ENCODE measurements at regions not wholly inside any gene's neighbourhood (a gene's known extent, or its start where the extent isn't known, plus 50 kb on each side); places are given as distances from the start of the nearest gene placed in this dataset.

GRCh38 chr6:167398214-167399050, 73.5 kb downstream of the TTLL2 start:
- POLR2A ChIA-PET (ENCODE audit: partially characterized antibody), result no interaction called here
- Mint-ChIP-seq H3K36me3 (no peaks in the 10 kb centered on the region), H3K9me3 (peaks cover 0 to under 1% (median 0%) of the 10 kb centered on the region in 8 donors), H3K27me3 (peaks cover 0 to 9% of the 10 kb centered on the region in 2 donors), H3K4me1 (no peaks in the 10 kb centered on the region), H3K27ac (no peak overlapping the region), H3K4me3 (no peak overlapping the region)
- DNase-seq, result peak in 1 of 5 donors; percentile 16
- Histone ChIP-seq H3K27me3 (ENCODE audit: insufficient read depth, low read length) (no peaks in the 10 kb centered on the region), H3K4me3 (ENCODE audit: low read length in 2 of 2) (no peak overlapping the region), H3K9me3 (ENCODE audit: control insufficient read depth in 1 of 2, low read length in 2 of 2) (no peaks in the 10 kb centered on the region), H3K4me1 (ENCODE audit: insufficient read depth, low read length) (no peaks in the 10 kb centered on the region), H3K27ac (ENCODE audit: low read depth, low read length) (no peak overlapping the region), H3K36me3 (ENCODE audit: insufficient read depth, low read length) (no peaks in the 10 kb centered on the region)
- intact Hi-C loops (cut with micrococcal nuclease), result no loop called here
- CTCF ChIA-PET (ENCODE audit: partially characterized antibody), result no interaction called here

- Histone ChIP-seq H3K9me3 (ENCODE audit: control insufficient read depth in 1 of 2, low read length in 2 of 2) (no peaks in the 10 kb centered on the region), H3K36me3 (ENCODE audit: insufficient read depth, low read length) (no peaks in the 10 kb centered on the region), H3K27ac (ENCODE audit: low read depth, low read length) (no peak overlapping the region), H3K27me3 (ENCODE audit: insufficient read depth, low read length) (no peaks in the 10 kb centered on the region), H3K4me1 (ENCODE audit: insufficient read depth, low read length) (no peaks in the 10 kb centered on the region), H3K4me3 (ENCODE audit: low read length in 2 of 2) (no peak overlapping the region)
- H3K4me3 Mint-ChIP-seq, result no peak overlapping the region
- H3K27me3 Mint-ChIP-seq, result peaks cover 2 to 8% of the 10 kb centered on the region in 2 donors
- ChIA-PET POLR2A (ENCODE audit: partially characterized antibody) (no interaction called here), CTCF (ENCODE audit: partially characterized antibody) (no interaction called here)
- no peaks in the 10 kb centered on the region for H3K36me3 Mint-ChIP-seq
- no peak overlapping the region for H3K27ac Mint-ChIP-seq
- H3K9me3 Mint-ChIP-seq, result peaks cover 0 to 3% (median 0%) of the 10 kb centered on the region in 8 donors
- no peak for DNase-seq
- H3K4me1 Mint-ChIP-seq, result no peaks in the 10 kb centered on the region
- intact Hi-C loops (cut with micrococcal nuclease), result no loop called here
These were observed 74.1 kb downstream of the TTLL2 start for GRCh38 chr6:167399051-167399387.

GRCh38 chr6:167399599-167399998, 74.7 kb downstream of the TTLL2 start:
- H3K4me1 ChIP-seq (ENCODE audit: insufficient read depth, low read length), result no peaks in the 10 kb centered on the region
- no peaks in the 10 kb centered on the region for H3K9me3 ChIP-seq (ENCODE audit: control insufficient read depth in 1 of 2, low read length in 2 of 2)
- Mint-ChIP-seq H3K27ac (no peak overlapping the region), H3K27me3 (peaks cover 2 to 8% of the 10 kb centered on the region in 2 donors), H3K4me3 (no peak overlapping the region), H3K36me3 (no peaks in the 10 kb centered on the region), H3K9me3 (peaks cover 0 to 3% (median 0%) of the 10 kb centered on the region in 8 donors), H3K4me1 (no peaks in the 10 kb centered on the region)
- no peak for DNase-seq
- H3K27me3 ChIP-seq (ENCODE audit: insufficient read depth, low read length), result no peaks in the 10 kb centered on the region
- ChIA-PET CTCF (ENCODE audit: partially characterized antibody) (no interaction called here), POLR2A (ENCODE audit: partially characterized antibody) (no interaction called here)
- no peak overlapping the region for H3K27ac ChIP-seq (ENCODE audit: low read depth, low read length)
- no peak overlapping the region for H3K4me3 ChIP-seq (ENCODE audit: low read length in 2 of 2)
- intact Hi-C loops (cut with micrococcal nuclease), result no loop called here
- no peaks in the 10 kb centered on the region for H3K36me3 ChIP-seq (ENCODE audit: insufficient read depth, low read length)

- Histone ChIP-seq H3K9me3 (ENCODE audit: control insufficient read depth in 1 of 2, low read length in 2 of 2) (no peaks in the 10 kb centered on the region), H3K27me3 (ENCODE audit: insufficient read depth, low read length) (no peaks in the 10 kb centered on the region), H3K4me1 (ENCODE audit: insufficient read depth, low read length) (no peaks in the 10 kb centered on the region), H3K36me3 (ENCODE audit: insufficient read depth, low read length) (no peaks in the 10 kb centered on the region), H3K27ac (ENCODE audit: low read depth, low read length) (no peak overlapping the region), H3K4me3 (ENCODE audit: low read length in 2 of 2) (no peak overlapping the region)
- POLR2A ChIA-PET (ENCODE audit: partially characterized antibody), result no interaction called here
- Mint-ChIP-seq H3K36me3 (no peaks in the 10 kb centered on the region), H3K27me3 (peaks cover 3 to 8% of the 10 kb centered on the region in 2 donors), H3K27ac (no peak overlapping the region), H3K4me1 (no peaks in the 10 kb centered on the region), H3K9me3 (peaks cover 0 to 3% (median 0%) of the 10 kb centered on the region in 8 donors), H3K4me3 (no peak overlapping the region)
- no peak for DNase-seq
- CTCF ChIA-PET (ENCODE audit: partially characterized antibody), result no interaction called here
- intact Hi-C loops (cut with micrococcal nuclease), result no loop called here
These were observed 75.7 kb downstream of the TTLL2 start for GRCh38 chr6:167400482-167401138.

- no peak overlapping the region for H3K4me3 ChIP-seq (ENCODE audit: low read length in 2 of 2)
- intact Hi-C loops (cut with micrococcal nuclease), result no loop called here
- Mint-ChIP-seq H3K4me1 (peaks cover 0 to 2% (median 0%) of the 10 kb centered on the region in 4 donors), H3K36me3 (no peaks in the 10 kb centered on the region), H3K9me3 (peaks cover 0 to 3% (median 0%) of the 10 kb centered on the region in 8 donors), H3K4me3 (no peak overlapping the region), H3K27ac (no peak overlapping the region), H3K27me3 (peaks cover 7 to 10% of the 10 kb centered on the region in 2 donors)
- H3K4me1 ChIP-seq (ENCODE audit: insufficient read depth, low read length), result no peaks in the 10 kb centered on the region
- POLR2A ChIA-PET (ENCODE audit: partially characterized antibody), result no interaction called here
- no peaks in the 10 kb centered on the region for H3K36me3 ChIP-seq (ENCODE audit: insufficient read depth, low read length)
- no peak for DNase-seq
- CTCF ChIA-PET (ENCODE audit: partially characterized antibody), result no interaction called here
- no peaks in the 10 kb centered on the region for H3K27me3 ChIP-seq (ENCODE audit: insufficient read depth, low read length)
- H3K27ac ChIP-seq (ENCODE audit: low read depth, low read length), result no peak overlapping the region
- H3K9me3 ChIP-seq (ENCODE audit: control insufficient read depth in 1 of 2, low read length in 2 of 2), result no peaks in the 10 kb centered on the region
These were observed 76.8 kb downstream of the TTLL2 start for GRCh38 chr6:167401525-167402194.

GRCh38 chr6:167402195-167402686, 77.4 kb downstream of the TTLL2 start:
- Mint-ChIP-seq H3K4me1 (peaks cover 0 to 2% (median 0%) of the 10 kb centered on the region in 4 donors), H3K27me3 (peaks cover 7 to 10% of the 10 kb centered on the region in 2 donors), H3K36me3 (no peaks in the 10 kb centered on the region), H3K4me3 (no peak overlapping the region), H3K27ac (no peak overlapping the region), H3K9me3 (peaks cover 0 to 3% (median 0%) of the 10 kb centered on the region in 8 donors)
- Histone ChIP-seq H3K9me3 (ENCODE audit: control insufficient read depth in 1 of 2, low read length in 2 of 2) (no peaks in the 10 kb centered on the region), H3K4me3 (ENCODE audit: low read length in 2 of 2) (no peak overlapping the region), H3K27me3 (ENCODE audit: insufficient read depth, low read length) (no peaks in the 10 kb centered on the region), H3K4me1 (ENCODE audit: insufficient read depth, low read length) (no peaks in the 10 kb centered on the region), H3K36me3 (ENCODE audit: insufficient read depth, low read length) (no peaks in the 10 kb centered on the region), H3K27ac (ENCODE audit: low read depth, low read length) (no peak overlapping the region)
- DNase-seq, result no peak
- intact Hi-C loops (cut with micrococcal nuclease), result no loop called here
- CTCF ChIA-PET (ENCODE audit: partially characterized antibody), result no interaction called here
- POLR2A ChIA-PET (ENCODE audit: partially characterized antibody), result no interaction called here

GRCh38 chr6:167403427-167403826, 78.5 kb downstream of the TTLL2 start:
- Mint-ChIP-seq H3K27me3 (peaks cover 10 to 11% of the 10 kb centered on the region in 2 donors), H3K4me1 (peaks cover 0 to 2% (median 0%) of the 10 kb centered on the region in 4 donors), H3K36me3 (no peaks in the 10 kb centered on the region), H3K27ac (no peak overlapping the region), H3K9me3 (peaks cover 0 to 3% (median 0%) of the 10 kb centered on the region in 8 donors), H3K4me3 (no peak overlapping the region)
- Histone ChIP-seq H3K36me3 (ENCODE audit: insufficient read depth, low read length) (no peaks in the 10 kb centered on the region), H3K27ac (ENCODE audit: low read depth, low read length) (no peak overlapping the region), H3K4me1 (ENCODE audit: insufficient read depth, low read length) (no peaks in the 10 kb centered on the region), H3K4me3 (ENCODE audit: low read length in 2 of 2) (no peak overlapping the region), H3K9me3 (ENCODE audit: control insufficient read depth in 1 of 2, low read length in 2 of 2) (no peaks in the 10 kb centered on the region), H3K27me3 (ENCODE audit: insufficient read depth, low read length) (no peaks in the 10 kb centered on the region)
- POLR2A ChIA-PET (ENCODE audit: partially characterized antibody), result no interaction called here
- CTCF ChIA-PET (ENCODE audit: partially characterized antibody), result no interaction called here
- intact Hi-C loops (cut with micrococcal nuclease), result no loop called here
- no peak for DNase-seq

All from CD4-positive, alpha-beta memory T cell (primary cell).